Kidney (tissue), 13 donors: ENCODE measurements at regions not wholly inside any gene's neighbourhood (a gene's known extent, or its start where the extent isn't known, plus 50 kb on each side); places are given as distances from the start of the nearest gene placed in this dataset.
A peak's percentile ranks its signal among the peaks of the same experiment; 100 is the strongest.

ENCODE experiments used
- DNase-seq, 5 donors: peaks; one replicate each; pipeline ENCODE4 v3.0.0-alpha.2; 2013 to 2020
- FAIRE-seq: peaks from 2 replicates; lab custom pipeline; 2012; peaks lifted over from hg19 to GRCh38; lab: Jason Lieb, UNC
- H3K27ac ChIP-seq, 2 donors: one replicate each; pipeline ENCODE4 v1.7.0; 2013; ENCODE audit warnings: low read depth in 2 of 2, low read length in 2 of 2, inconsistent platforms in 1 of 2
- H3K27me3 ChIP-seq: one replicate; pipeline ENCODE4 v1.7.1; 2013; ENCODE audit warnings: low read length, inconsistent platforms; ENCODE audit not compliant: control insufficient read depth, insufficient read depth
- H3K36me3 ChIP-seq, 3 donors: one replicate each; pipeline versions ENCODE4 v1.7.0 to v1.7.1; 2013; ENCODE audit warnings: low read length in 3 of 3, control low read depth in 1 of 3, inconsistent platforms in 1 of 3; ENCODE audit not compliant: insufficient read depth in 3 of 3, control insufficient read depth in 2 of 3
- H3K4me1 ChIP-seq, 3 donors: one replicate each; pipeline versions ENCODE4 v1.7.0 to v1.7.1; 2013; ENCODE audit warnings: low read length in 3 of 3, inconsistent platforms in 1 of 3, low read depth in 1 of 3; ENCODE audit not compliant: control insufficient read depth in 2 of 3, insufficient read depth in 2 of 3
- H3K4me3 ChIP-seq, 3 donors: one replicate each; pipeline versions ENCODE4 v1.7.0 to v1.8.1; 2013; ENCODE audit warnings: low read length in 3 of 3, control low read depth in 1 of 3, inconsistent platforms in 1 of 3
- H3K9ac ChIP-seq, 3 donors: one replicate each; pipeline versions ENCODE4 v1.7.0 to v1.7.1; 2013; ENCODE audit warnings: low read length in 3 of 3, control low read depth in 1 of 3, inconsistent platforms in 1 of 3
- H3K9me3 ChIP-seq, 3 donors: one replicate each; pipeline versions ENCODE4 v1.7.0 to v1.7.1; 2013; ENCODE audit warnings: low read length in 3 of 3, control low read depth in 1 of 3, inconsistent platforms in 1 of 3; ENCODE audit not compliant: control insufficient read depth in 2 of 3, insufficient read depth in 1 of 3
- CTCF ChIP-seq: IDR thresholded peaks from 3 replicates; pipeline ENCODE4 v1.5.1; 2012; ENCODE audit warnings: mild to moderate bottlenecking, moderate library complexity, borderline replicate concordance; ENCODE audit not compliant: insufficient read depth; ENCODE audit errors: extremely low read depth
- intact Hi-C: fragments of 100-400 bp; cut with DNase I; formaldehyde crosslinking; loops from one replicate; pipeline ENCODE4 v1.11.1; 2022
- donor health status: control.
- donor health status: control.
- donor health status: control.
- donor health status: control.
- donor health status: control.
- donor health status: DM: yes; HTN: yes; CAD: no.
- donor health status: Normal renal cell carcinoma (clear cell type).

DNA sequence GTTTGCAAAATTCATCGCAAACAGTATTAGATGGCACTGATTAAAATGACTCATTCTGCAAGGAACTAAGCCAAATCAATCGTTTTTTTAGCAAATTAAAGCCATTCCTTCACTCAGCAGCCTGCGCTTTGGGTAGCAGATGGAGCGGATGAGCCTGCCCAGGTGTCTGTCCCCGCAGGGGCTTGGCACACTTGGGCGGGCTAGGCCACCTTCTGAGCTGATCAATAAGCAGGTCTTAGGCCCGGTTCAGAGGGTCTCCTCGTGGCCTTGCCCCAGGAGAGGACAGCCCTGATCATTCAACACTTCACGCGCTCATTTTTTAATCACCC, 78.0 kb upstream of the FCN1 start:
- Histone ChIP-seq H3K27ac (no peak overlapping the region), H3K9ac (no peak overlapping the region), H3K4me1 (no peaks in the 10 kb centered on the region), H3K9me3 (peaks cover 0 to 5% (median 0%) of the 10 kb centered on the region in 3 donors), H3K4me3 (no peak overlapping the region), H3K27me3 (no peaks in the 10 kb centered on the region), H3K36me3 (no peaks in the 10 kb centered on the region)
- DNase-seq = peak in 1 of 5 donors; percentile 14
- intact Hi-C loops = no loop called here
- no peak for TF ChIP-seq CTCF
- FAIRE-seq = no peak

GRCh38 chr9:134996591-134997530, 79.1 kb upstream of the FCN1 start:
- H3K4me3 ChIP-seq = no peak overlapping the region
- intact Hi-C loops = no loop called here
- no peak overlapping the region for H3K9ac ChIP-seq
- H3K27ac ChIP-seq = no peak overlapping the region
- no peaks in the 10 kb centered on the region for H3K36me3 ChIP-seq
- no peaks in the 10 kb centered on the region for H3K4me1 ChIP-seq
- no peaks in the 10 kb centered on the region for H3K27me3 ChIP-seq
- peaks cover 0 to 9% (median 0%) of the 10 kb centered on the region in 3 donors for H3K9me3 ChIP-seq
- peak in 1 of 5 donors; percentile 54 for DNase-seq
- TF ChIP-seq CTCF = no peak
- no peak for FAIRE-seq

DNA sequence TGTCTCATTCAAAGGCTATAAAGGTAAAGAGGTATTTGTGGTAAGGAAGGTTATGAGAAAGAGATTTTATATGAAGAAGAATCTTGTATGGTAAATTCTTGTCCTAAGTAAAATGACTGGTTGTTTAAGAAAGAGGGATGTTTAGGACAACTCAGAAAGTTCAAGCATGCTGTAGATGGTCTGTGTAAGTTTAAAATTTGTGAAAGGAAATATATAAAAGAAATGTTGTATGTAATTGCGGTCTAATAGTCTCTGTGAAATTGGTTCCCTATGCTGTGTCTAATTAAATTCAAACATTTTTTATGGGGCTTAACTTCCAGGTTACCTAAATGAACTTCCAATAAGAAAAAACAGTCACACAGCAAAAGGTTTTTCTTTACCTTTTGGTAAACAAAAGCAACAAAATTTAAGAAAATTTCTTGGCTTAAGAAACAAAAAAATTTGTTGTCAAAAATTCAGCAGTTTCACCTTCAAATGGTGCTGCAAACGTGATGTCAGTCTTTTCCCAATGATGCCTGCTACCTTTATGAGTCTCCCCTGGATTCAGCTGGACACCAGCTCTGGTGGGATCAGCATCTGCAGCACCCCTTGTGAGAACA, 83.0 kb upstream of the FCN1 start:
- no peaks in the 10 kb centered on the region for H3K36me3 ChIP-seq
- H3K4me1 ChIP-seq = no peaks in the 10 kb centered on the region
- FAIRE-seq = no peak
- no peak overlapping the region for H3K27ac ChIP-seq
- H3K27me3 ChIP-seq = no peaks in the 10 kb centered on the region
- no peak overlapping the region for H3K9ac ChIP-seq
- no peak for DNase-seq
- H3K4me3 ChIP-seq = no peak overlapping the region
- intact Hi-C loops = no loop called here
- TF ChIP-seq CTCF = no peak
- H3K9me3 ChIP-seq = peaks cover 0 to 9% (median 0%) of the 10 kb centered on the region in 3 donors
